B cell (primary cell): ENCODE measurements at regions not wholly inside any gene's neighbourhood (a gene's known extent, or its start where the extent isn't known, plus 50 kb on each side); places are given as distances from the start of the nearest gene placed in this dataset.

Experiments
- ATAC-seq: fragments of 200-7000 bp; cut with Tn5 transposase; one replicate; pipeline ENCODE4 v1.10.0; 2021; ENCODE audit warnings: low read depth, mild to moderate bottlenecking, moderate number of reproducible peaks, moderate library complexity
- CTCF ChIA-PET: fragments of 350-600 bp; sonication (Branson Sonifier 250); formaldehyde crosslinking; loops from one replicate; lab custom pipeline; 2021; ENCODE audit warnings: antibody characterized with exemption, inconsistent platforms; lab: Charles Lee
- POLR2A ChIA-PET: fragments of 350-600 bp; sonication (Branson Sonifier 250); formaldehyde crosslinking; loops from one replicate; lab custom pipeline; 2021; ENCODE audit warnings: antibody characterized with exemption; lab: Charles Lee
- DNase-seq: peaks from one replicate; pipeline ENCODE4 v3.0.0; 2013
- H2AFZ ChIP-seq: 2 replicates; pipeline ENCODE4 v1.6.1; 2012; ENCODE audit warnings: mild to moderate bottlenecking, low read depth, low read length; ENCODE audit not compliant: insufficient read depth, poor library complexity, severe bottlenecking
- H3K27ac ChIP-seq, 2 donors: 1 replicate in 1 of 2; 2 replicates in 1 of 2; pipeline ENCODE4 v1.5.1; 2012 to 2013; ENCODE audit warnings: low read length in 2 of 2, mild to moderate bottlenecking in 2 of 2, moderate library complexity in 1 of 2
- H3K27me3 ChIP-seq, 4 experiments: fragments of 200-600 bp in 1 of 4; sonication (generic) in 1 of 4; replicated peaks in 1 of 4; 1 replicate in 2 of 4; 2 replicates in 2 of 4; pipeline versions ENCODE4 v1.6.1 to v1.7.0; 2013 to 2016; ENCODE audit warnings: low read length in 3 of 4, mild to moderate bottlenecking in 2 of 4, mixed read lengths in 1 of 4, moderate library complexity in 1 of 4; ENCODE audit not compliant: insufficient read depth in 4 of 4, control insufficient read depth in 3 of 4; ENCODE audit errors: control extremely low read depth in 1 of 4
- H3K36me3 ChIP-seq, 2 experiments: replicated peaks in 1 of 2; 1 replicate in 1 of 2; 2 replicates in 1 of 2; pipeline versions ENCODE4 v1.6.1 to v1.7.1; 2013; ENCODE audit warnings: low read length in 1 of 2; ENCODE audit not compliant: insufficient read depth in 2 of 2, control insufficient read depth in 1 of 2; ENCODE audit errors: control extremely low read depth in 1 of 2, extremely low read depth in 1 of 2
- H3K4me1 ChIP-seq, 2 donors: fragments of 200-600 bp in 1 of 2; sonication (generic) in 1 of 2; 1 replicate in 1 of 2; 2 replicates in 1 of 2; pipeline versions ENCODE4 v1.5.1 to v1.6.1; 2013 to 2017; ENCODE audit warnings: low read length in 2 of 2; ENCODE audit not compliant: control insufficient read depth in 2 of 2, insufficient read depth in 2 of 2
- H3K4me2 ChIP-seq: replicated peaks from 2 replicates; pipeline ENCODE3; 2012; ENCODE audit warnings: mild to moderate bottlenecking, low read depth, low read length; ENCODE audit not compliant: poor library complexity, severe bottlenecking
- H3K4me3 ChIP-seq, 5 experiments: fragments of 200-600 bp in 1 of 5; sonication (generic) in 1 of 5; 1 replicate in 3 of 5; 2 replicates in 2 of 5; pipeline versions ENCODE4 v1.5.1 to v1.7.0; 2011 to 2016; ENCODE audit warnings: low read length in 4 of 5, mild to moderate bottlenecking in 4 of 5, low read depth in 2 of 5, control low read depth in 1 of 5, moderate library complexity in 1 of 5; ENCODE audit not compliant: insufficient read depth in 1 of 5; ENCODE audit errors: control extremely low read depth in 1 of 5, extremely low read depth in 1 of 5
- H3K79me2 ChIP-seq: fragments of 200-600 bp; sonication (generic); one replicate; pipeline ENCODE4 v1.6.0; 2016; ENCODE audit warnings: low read length; ENCODE audit not compliant: control insufficient read depth, insufficient read depth
- H3K9ac ChIP-seq: fragments of 200-600 bp; sonication (generic); 2 replicates; pipeline ENCODE4 v1.6.1; 2017; ENCODE audit warnings: mild to moderate bottlenecking, low read length, moderate library complexity
- H3K9me3 ChIP-seq, 3 donors: one replicate each; pipeline versions ENCODE4 v1.6.1 to v1.7.1; 2013; ENCODE audit warnings: low read length in 2 of 3; ENCODE audit not compliant: control insufficient read depth in 2 of 3, insufficient read depth in 1 of 3; ENCODE audit errors: control extremely low read depth in 1 of 3
- H4K20me1 ChIP-seq: 2 replicates; pipeline ENCODE4 v1.6.0; 2012; ENCODE audit warnings: mild to moderate bottlenecking, low read length; ENCODE audit not compliant: insufficient read depth, control insufficient read depth, poor library complexity, severe bottlenecking
- H3K27ac Mint-ChIP-seq: one replicate; pipeline ENCODE4 v1.8.0; 2021; ENCODE audit warnings: mixed read lengths
- H3K27me3 Mint-ChIP-seq: one replicate; pipeline ENCODE4 v1.8.0; 2021; ENCODE audit warnings: mixed read lengths
- H3K4me1 Mint-ChIP-seq: one replicate; pipeline ENCODE4 v1.8.0; 2021; ENCODE audit warnings: mixed read lengths
- H3K4me3 Mint-ChIP-seq: one replicate; pipeline ENCODE4 v1.8.0; 2021; ENCODE audit warnings: mixed read lengths
- H3K9me3 Mint-ChIP-seq: one replicate; pipeline ENCODE4 v1.8.0; 2022; ENCODE audit warnings: mixed read lengths; ENCODE audit not compliant: insufficient read depth
- CTCF ChIP-seq: fragments of 200-600 bp; IDR thresholded peaks from one replicate; pipeline ENCODE4 v1.8.0; 2022; ENCODE audit warnings: antibody characterized with exemption, mild to moderate bottlenecking
- EZH2 ChIP-seq: IDR thresholded peaks from 2 replicates; pipeline ENCODE4 v1.6.1; 2012; ENCODE audit warnings: borderline replicate concordance, low read depth, mild to moderate bottlenecking, moderate library complexity, low read length; ENCODE audit not compliant: insufficient read depth, poor library complexity, severe bottlenecking
- WGBS: methylation state at CpG from one replicate; pipeline ENCODE4 v1.1.5; 2013; ENCODE audit warnings: missing lambda C conversion rate; ENCODE audit not compliant: insufficient coverage; 5-methylcytosine and 5-hydroxymethylcytosine counted together
- intact Hi-C: fragments of 100-400 bp; cut with micrococcal nuclease; formaldehyde crosslinking; loops from one replicate; pipeline ENCODE4 v1.10.0; 2022

DNA sequence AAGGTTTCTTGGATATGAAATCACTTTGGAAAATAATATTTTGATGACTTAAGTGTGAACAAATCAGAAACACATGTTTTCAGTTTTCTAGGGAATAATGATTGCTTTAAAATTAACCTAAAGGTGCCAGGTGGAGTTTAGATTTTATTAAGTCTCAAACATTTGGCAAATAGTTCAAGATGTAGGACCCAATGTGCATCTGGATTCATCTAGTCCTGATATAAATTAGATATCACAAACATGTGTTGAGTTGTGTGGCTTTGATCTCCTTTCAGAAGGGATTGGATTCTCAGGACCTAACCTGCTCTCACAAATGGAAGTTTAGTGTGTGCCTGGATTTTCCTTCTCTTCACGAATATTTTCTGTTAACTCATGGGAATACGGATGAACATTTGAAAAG is 291.4 kb upstream of the ISL1 start:
- no peak overlapping the region for H3K4me3 ChIP-seq
- intact Hi-C loops, result no loop called here
- Mint-ChIP-seq H3K27ac (no peak overlapping the region), H3K4me3 (no peak overlapping the region), H3K27me3 (no peaks in the 10 kb centered on the region), H3K9me3 (no peaks in the 10 kb centered on the region), H3K4me1 (no peaks in the 10 kb centered on the region)
- no peaks in the 10 kb centered on the region for H4K20me1 ChIP-seq
- H3K36me3 ChIP-seq, result no peaks in the 10 kb centered on the region
- H3K79me2 ChIP-seq, result no peaks in the 10 kb centered on the region
- no peaks in the 10 kb centered on the region for H3K4me1 ChIP-seq
- H2AFZ ChIP-seq, result no peak overlapping the region
- ChIA-PET CTCF (no interaction called here), POLR2A (no interaction called here)
- DNase-seq, result no peak
- TF ChIP-seq EZH2 (no peak), CTCF (no peak)
- H3K27me3 ChIP-seq, result no peaks in the 10 kb centered on the region
- H3K27ac ChIP-seq, result no peak overlapping the region
- no CpG with 5 or more reads among the region's 2 CpGs for WGBS
- no peaks in the 10 kb centered on the region for H3K9me3 ChIP-seq
- no peak for ATAC-seq
- no peak overlapping the region for H3K4me2 ChIP-seq
- no peak overlapping the region for H3K9ac ChIP-seq

DNA sequence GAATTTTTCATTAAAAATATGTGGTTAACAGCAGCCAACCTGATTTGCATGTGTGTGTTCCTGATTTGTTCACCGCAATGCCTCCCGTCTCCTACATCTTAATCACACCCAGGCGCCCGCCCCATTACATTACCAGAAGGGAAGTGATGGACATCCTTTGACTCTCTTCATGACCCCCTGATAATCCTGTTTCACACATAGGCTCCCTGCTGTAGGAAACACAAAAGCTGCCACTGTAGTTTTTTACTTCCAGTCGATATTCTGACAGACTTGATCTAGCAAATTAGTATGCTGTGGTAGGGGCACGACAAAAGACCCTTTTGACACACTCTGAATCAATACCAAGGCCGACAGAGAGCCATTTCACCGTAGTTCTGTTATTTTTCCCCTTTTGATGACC is 287.8 kb upstream of the ISL1 start:
- Histone ChIP-seq H3K4me3 (no peak overlapping the region), H3K9me3 (no peaks in the 10 kb centered on the region), H3K4me1 (no peaks in the 10 kb centered on the region), H4K20me1 (no peaks in the 10 kb centered on the region), H2AFZ (no peak overlapping the region), H3K27me3 (no peaks in the 10 kb centered on the region), H3K27ac (no peak overlapping the region), H3K9ac (no peak overlapping the region), H3K36me3 (no peaks in the 10 kb centered on the region), H3K79me2 (no peaks in the 10 kb centered on the region), H3K4me2 (no peak overlapping the region)
- Mint-ChIP-seq H3K27me3 (no peaks in the 10 kb centered on the region), H3K4me3 (no peak overlapping the region), H3K9me3 (no peaks in the 10 kb centered on the region), H3K27ac (no peak overlapping the region), H3K4me1 (no peaks in the 10 kb centered on the region)
- CTCF ChIA-PET, result no interaction called here
- intact Hi-C loops, result no loop called here
- DNase-seq (no peak), ATAC-seq (no peak)
- 93% methylated on average over 3 of the region's 8 CpGs for WGBS
- TF ChIP-seq EZH2 (no peak), CTCF (no peak)
- POLR2A ChIA-PET, result no interaction called here
